Endodermal cell (in vitro differentiated cells): ENCODE measurements at regions not wholly inside any gene's neighbourhood (a gene's known extent, or its start where the extent isn't known, plus 50 kb on each side); places are given as distances from the start of the nearest gene placed in this dataset.

Source experiments
- DNase-seq: peaks from one replicate; pipeline ENCODE4 v3.0.0-alpha.2; 2017
- H3K27ac ChIP-seq: 2 replicates; pipeline ENCODE4 v1.5.1; 2013; ENCODE audit warnings: mild to moderate bottlenecking, low read depth, low read length, moderate library complexity
- H3K27me3 ChIP-seq: 2 replicates; pipeline ENCODE4 v1.6.1; 2013; ENCODE audit warnings: mild to moderate bottlenecking, low read length, moderate library complexity; ENCODE audit not compliant: insufficient read depth, control insufficient read depth, poor library complexity, severe bottlenecking
- H3K36me3 ChIP-seq: 2 replicates; pipeline ENCODE4 v1.7.0; 2013; ENCODE audit warnings: mild to moderate bottlenecking, low read length, moderate library complexity; ENCODE audit not compliant: control insufficient read depth, insufficient read depth
- H3K4me1 ChIP-seq: one replicate; pipeline ENCODE4 v1.7.0; 2013; ENCODE audit warnings: low read length; ENCODE audit not compliant: control insufficient read depth, insufficient read depth
- H3K4me3 ChIP-seq: 2 replicates; pipeline ENCODE4 v1.5.1; 2013; ENCODE audit warnings: mild to moderate bottlenecking, low read length, moderate library complexity
- H3K9ac ChIP-seq: 2 replicates; pipeline ENCODE4 v1.6.1; 2013; ENCODE audit warnings: mild to moderate bottlenecking, low read length, moderate library complexity; ENCODE audit not compliant: poor library complexity, severe bottlenecking; ENCODE audit errors: extremely low read depth
- H3K9me3 ChIP-seq: 2 replicates; pipeline ENCODE4 v1.6.1; 2013; ENCODE audit warnings: mild to moderate bottlenecking, low read length, moderate library complexity; ENCODE audit not compliant: control insufficient read depth
- H3K27ac Mint-ChIP-seq: 2 replicates; pipeline ENCODE4 v1.8.0; 2020; ENCODE audit warnings: mixed read lengths
- H3K27me3 Mint-ChIP-seq: 2 replicates; pipeline ENCODE4 v1.8.0; 2021; ENCODE audit warnings: mild to moderate bottlenecking, mixed read lengths; ENCODE audit not compliant: insufficient read depth
- H3K36me3 Mint-ChIP-seq: 2 replicates; pipeline ENCODE4 v1.8.0; 2020; ENCODE audit warnings: low read depth, mixed read lengths
- H3K4me1 Mint-ChIP-seq: 2 replicates; pipeline ENCODE4 v1.8.0; 2020; ENCODE audit warnings: mixed read lengths
- H3K4me3 Mint-ChIP-seq: 2 replicates; pipeline ENCODE4 v1.8.0; 2020; ENCODE audit warnings: mild to moderate bottlenecking, moderate library complexity, mixed read lengths
- H3K9me3 Mint-ChIP-seq: 2 replicates; pipeline ENCODE4 v1.8.0; 2020; ENCODE audit warnings: mild to moderate bottlenecking, mixed read lengths
- WGBS, 2 experiments: methylation state at CpG; one replicate each; pipeline versions ENCODE4 v1.1.5 to v1.1.7; 2013; ENCODE audit warnings: missing lambda C conversion rate in 2 of 2, mixed read lengths in 1 of 2; ENCODE audit not compliant: insufficient coverage in 1 of 2, insufficient read length in 1 of 2; 5-methylcytosine and 5-hydroxymethylcytosine counted together
- TF ChIP-seq, protein P1 (sequence below): fragments of 200-600 bp; sonication (generic); conservative IDR thresholded peaks from 2 replicates; pipeline ENCODE4 v1.5.0; 2021; ENCODE audit warnings: antibody characterized with exemption, mild to moderate bottlenecking

DNA sequence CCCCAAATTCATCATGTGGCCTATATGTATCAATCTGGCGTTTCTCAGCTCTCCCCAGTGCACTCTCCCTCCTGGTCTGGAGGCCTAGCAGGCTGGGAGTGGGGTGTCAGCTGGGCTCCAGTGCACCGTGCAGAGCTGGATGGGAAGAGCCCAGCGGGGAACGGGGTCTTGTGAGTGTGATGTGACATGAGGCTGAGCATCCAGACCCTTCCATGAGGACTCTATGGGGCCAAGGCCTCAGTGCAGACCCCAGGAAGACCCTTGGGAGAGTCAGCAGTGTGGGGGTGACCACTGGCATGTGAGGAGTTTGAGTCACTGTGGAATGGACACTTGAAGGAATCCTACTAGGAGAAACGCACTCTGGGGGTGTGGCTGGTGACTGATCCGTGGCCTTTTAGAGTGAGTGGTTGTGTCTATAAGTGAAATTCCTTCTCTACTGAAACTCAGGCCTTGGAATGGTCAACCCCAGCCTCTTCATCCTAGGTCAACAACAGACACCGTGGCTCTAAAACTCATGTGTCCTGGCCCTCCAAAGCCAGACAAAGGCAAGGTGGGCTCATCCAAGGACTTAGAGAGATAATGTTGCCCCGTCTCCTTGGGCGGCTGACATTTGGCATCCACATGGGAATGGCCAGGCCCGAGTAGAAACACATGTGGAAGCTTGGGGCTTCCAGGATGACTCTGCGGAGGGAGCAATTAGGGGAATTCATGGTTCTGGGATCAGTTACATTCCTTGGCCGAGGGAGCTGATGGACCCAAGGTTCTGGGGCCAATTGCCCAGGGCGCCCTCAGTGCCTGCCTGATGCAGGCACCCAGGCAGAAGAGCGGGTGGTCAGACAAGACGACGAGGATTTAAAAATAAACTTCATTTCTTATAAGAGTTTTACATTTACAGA lies 156.0 kb upstream of the TWIST2 start:
- TF ChIP-seq, protein P1, sequence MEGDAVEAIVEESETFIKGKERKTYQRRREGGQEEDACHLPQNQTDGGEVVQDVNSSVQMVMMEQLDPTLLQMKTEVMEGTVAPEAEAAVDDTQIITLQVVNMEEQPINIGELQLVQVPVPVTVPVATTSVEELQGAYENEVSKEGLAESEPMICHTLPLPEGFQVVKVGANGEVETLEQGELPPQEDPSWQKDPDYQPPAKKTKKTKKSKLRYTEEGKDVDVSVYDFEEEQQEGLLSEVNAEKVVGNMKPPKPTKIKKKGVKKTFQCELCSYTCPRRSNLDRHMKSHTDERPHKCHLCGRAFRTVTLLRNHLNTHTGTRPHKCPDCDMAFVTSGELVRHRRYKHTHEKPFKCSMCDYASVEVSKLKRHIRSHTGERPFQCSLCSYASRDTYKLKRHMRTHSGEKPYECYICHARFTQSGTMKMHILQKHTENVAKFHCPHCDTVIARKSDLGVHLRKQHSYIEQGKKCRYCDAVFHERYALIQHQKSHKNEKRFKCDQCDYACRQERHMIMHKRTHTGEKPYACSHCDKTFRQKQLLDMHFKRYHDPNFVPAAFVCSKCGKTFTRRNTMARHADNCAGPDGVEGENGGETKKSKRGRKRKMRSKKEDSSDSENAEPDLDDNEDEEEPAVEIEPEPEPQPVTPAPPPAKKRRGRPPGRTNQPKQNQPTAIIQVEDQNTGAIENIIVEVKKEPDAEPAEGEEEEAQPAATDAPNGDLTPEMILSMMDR = no peak
- Mint-ChIP-seq H3K4me1 (no peaks in the 10 kb centered on the region), H3K9me3 (no peaks in the 10 kb centered on the region), H3K27me3 (no peaks in the 10 kb centered on the region), H3K27ac (no peak overlapping the region), H3K36me3 (no peaks in the 10 kb centered on the region), H3K4me3 (no peak overlapping the region)
- no peaks in the 10 kb centered on the region for H3K27me3 ChIP-seq
- H3K36me3 ChIP-seq = no peaks in the 10 kb centered on the region
- DNase-seq = no peak
- no peak overlapping the region for H3K9ac ChIP-seq
- no peaks in the 10 kb centered on the region for H3K4me1 ChIP-seq
- no peak overlapping the region for H3K4me3 ChIP-seq
- WGBS, 2 experiments = 89 to 93% methylated on average over 7 to 16 of the region's 16 CpGs
- no peak overlapping the region for H3K27ac ChIP-seq
- H3K9me3 ChIP-seq = no peaks in the 10 kb centered on the region

DNA sequence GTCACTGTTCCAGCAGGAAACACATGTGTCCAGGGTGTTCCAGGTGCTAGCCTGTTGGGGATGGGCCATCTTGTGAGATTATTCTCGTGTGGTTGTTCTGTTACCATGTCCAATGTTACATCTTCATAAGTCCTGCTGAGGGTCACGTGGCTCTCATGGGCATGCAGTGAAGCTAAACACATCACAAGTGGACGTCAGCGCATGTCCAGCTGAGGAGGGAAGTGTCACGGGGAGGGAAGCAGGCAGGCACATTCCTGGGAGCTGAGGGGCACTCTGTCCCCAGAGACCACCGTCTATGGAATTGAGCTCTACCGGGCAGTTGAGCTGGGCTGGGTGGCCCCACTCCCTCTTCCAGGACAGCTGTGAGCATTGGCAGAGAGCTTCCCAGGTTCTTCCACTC lies 155.3 kb upstream of the TWIST2 start:
- H3K36me3 Mint-ChIP-seq = no peaks in the 10 kb centered on the region
- H3K27ac Mint-ChIP-seq = no peak overlapping the region
- H3K27me3 Mint-ChIP-seq = no peaks in the 10 kb centered on the region
- no peaks in the 10 kb centered on the region for H3K4me1 Mint-ChIP-seq
- no peak for DNase-seq
- Histone ChIP-seq H3K9ac (no peak overlapping the region), H3K27ac (no peak overlapping the region), H3K4me1 (no peaks in the 10 kb centered on the region), H3K27me3 (no peaks in the 10 kb centered on the region), H3K36me3 (no peaks in the 10 kb centered on the region), H3K4me3 (no peak overlapping the region), H3K9me3 (no peaks in the 10 kb centered on the region)
- TF ChIP-seq, protein P1 = no peak
- no peak overlapping the region for H3K4me3 Mint-ChIP-seq
- WGBS, 2 experiments = 91 to 92% methylated on average over 7 of the region's 7 CpGs
- no peaks in the 10 kb centered on the region for H3K9me3 Mint-ChIP-seq

DNA sequence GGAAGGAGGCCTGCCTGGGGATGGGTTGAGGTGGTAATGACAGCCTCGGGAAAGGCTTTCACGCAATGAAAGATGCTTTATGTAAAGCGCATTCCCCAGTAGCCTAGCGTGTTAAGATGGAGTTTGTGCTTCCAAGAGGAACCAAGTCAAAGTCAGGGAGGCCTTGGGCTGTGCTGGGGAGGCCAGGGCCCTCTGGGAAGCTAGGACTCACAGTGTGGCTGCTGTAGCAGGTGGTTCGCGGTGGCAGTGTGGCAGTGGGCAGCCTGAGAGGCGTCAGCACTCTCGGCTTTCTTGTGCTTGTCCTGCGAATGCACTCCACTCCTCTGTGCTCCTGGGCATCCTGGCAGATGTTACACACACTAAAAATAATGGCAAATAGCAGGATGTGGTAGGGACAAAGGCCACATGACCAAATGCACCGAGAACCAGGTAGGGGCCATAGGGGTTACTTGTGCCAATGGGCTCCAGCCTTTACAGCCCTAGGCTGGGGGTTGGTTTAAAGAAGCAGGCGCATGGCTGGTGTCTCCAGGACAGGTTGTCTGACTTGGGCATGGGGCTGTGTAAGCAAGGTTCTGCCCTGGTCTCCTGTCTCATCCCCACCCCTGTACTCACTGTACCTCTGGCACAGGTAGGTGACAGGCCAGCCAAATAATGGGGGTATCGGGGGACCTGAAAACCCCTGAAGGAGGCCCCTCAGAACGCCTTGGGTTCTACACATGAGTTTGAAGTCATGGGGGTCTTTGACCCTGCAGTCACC lies 154.4 kb upstream of the TWIST2 start:
- TF ChIP-seq, protein P1 = no peak
- Histone ChIP-seq H3K9ac (no peak overlapping the region), H3K4me1 (no peaks in the 10 kb centered on the region), H3K27me3 (no peaks in the 10 kb centered on the region), H3K27ac (no peak overlapping the region), H3K9me3 (no peaks in the 10 kb centered on the region), H3K4me3 (no peak overlapping the region), H3K36me3 (no peaks in the 10 kb centered on the region)
- Mint-ChIP-seq H3K27me3 (no peaks in the 10 kb centered on the region), H3K4me3 (no peak overlapping the region), H3K4me1 (no peaks in the 10 kb centered on the region), H3K9me3 (no peaks in the 10 kb centered on the region), H3K27ac (no peak overlapping the region), H3K36me3 (no peaks in the 10 kb centered on the region)
- WGBS, 2 experiments = 78 to 91% methylated on average over 4 to 13 of the region's 13 CpGs
- DNase-seq = no peak
